DND-41 (cell line): ENCODE measurements at regions not wholly inside any gene's neighbourhood (a gene's known extent, or its start where the extent isn't known, plus 50 kb on each side); places are given as distances from the start of the nearest gene placed in this dataset.
"Not testable (repeated sequence)": the region's sequence is repeated elsewhere in the genome, so short reads cannot be mapped to it uniquely, and the experiment has no call there.

Experiments
- ATAC-seq: fragments of 200-7000 bp; cut with Tn5 transposase; 3 replicates; pipeline ENCODE4 v1.9.1; 2021; ENCODE audit warnings: low read depth; ENCODE audit not compliant: insufficient read depth
- DNase-seq: peaks from one replicate; pipeline ENCODE4 v3.0.0-alpha.2; 2020
- H2AFZ ChIP-seq: 2 replicates; pipeline ENCODE4 v1.6.0; 2012; ENCODE audit warnings: low read depth, low read length
- H3K27ac ChIP-seq: 2 replicates; pipeline ENCODE4 v1.5.1; 2012; ENCODE audit warnings: low read length, inconsistent platforms
- H3K27me3 ChIP-seq: fragments of 200-600 bp; sonication (generic); 2 replicates; pipeline ENCODE4 v1.6.0; 2012; ENCODE audit warnings: low read length, mild to moderate bottlenecking, inconsistent platforms; ENCODE audit not compliant: insufficient read depth, poor library complexity
- H3K36me3 ChIP-seq: 2 replicates; pipeline ENCODE4 v1.5.1; 2012; ENCODE audit warnings: low read length, inconsistent platforms; ENCODE audit not compliant: insufficient read depth
- H3K4me1 ChIP-seq: 2 replicates; pipeline ENCODE4 v1.5.1; 2012; ENCODE audit warnings: mild to moderate bottlenecking, low read length; ENCODE audit not compliant: insufficient read depth
- H3K4me2 ChIP-seq: 2 replicates; pipeline ENCODE4 v1.6.0; 2012; ENCODE audit warnings: mild to moderate bottlenecking, moderate library complexity, low read length, inconsistent platforms; ENCODE audit not compliant: insufficient read depth
- H3K4me3 ChIP-seq, 2 experiments: fragments of 200-600 bp in 1 of 2; shearing (Covaris generic) in 1 of 2; 2 replicates each; pipeline ENCODE4 v1.5.1; 2012 to 2016; ENCODE audit warnings: inconsistent platforms in 2 of 2, low read length in 2 of 2, mild to moderate bottlenecking in 2 of 2, low read depth in 1 of 2, moderate library complexity in 1 of 2
- H3K79me2 ChIP-seq: 2 replicates; pipeline ENCODE4 v1.6.0; 2012; ENCODE audit warnings: low read length, inconsistent platforms; ENCODE audit not compliant: insufficient read depth
- H3K9ac ChIP-seq: 2 replicates; pipeline ENCODE4 v1.6.0; 2012; ENCODE audit warnings: low read depth, mild to moderate bottlenecking, inconsistent platforms, low read length, moderate library complexity
- H3K9me3 ChIP-seq: 2 replicates; pipeline ENCODE4 v1.5.1; 2012; ENCODE audit warnings: low read length, moderate library complexity, mild to moderate bottlenecking, inconsistent platforms; ENCODE audit not compliant: insufficient read depth, severe bottlenecking
- H4K20me1 ChIP-seq: 2 replicates; pipeline ENCODE4 v1.6.0; 2012; ENCODE audit warnings: low read length; ENCODE audit not compliant: insufficient read depth
- CTCF ChIP-seq: IDR thresholded peaks from 2 replicates; pipeline ENCODE4 v1.5.1; 2012; ENCODE audit warnings: borderline replicate concordance, low read length, moderate library complexity, mild to moderate bottlenecking; ENCODE audit not compliant: poor library complexity, severe bottlenecking; ENCODE audit errors: extremely low read depth
- EZH2 ChIP-seq: IDR thresholded peaks from 3 replicates; pipeline ENCODE4 v1.6.1; 2012; ENCODE audit warnings: borderline replicate concordance, low read depth, mild to moderate bottlenecking, moderate library complexity, low read length, inconsistent platforms; ENCODE audit not compliant: severe bottlenecking

DNA sequence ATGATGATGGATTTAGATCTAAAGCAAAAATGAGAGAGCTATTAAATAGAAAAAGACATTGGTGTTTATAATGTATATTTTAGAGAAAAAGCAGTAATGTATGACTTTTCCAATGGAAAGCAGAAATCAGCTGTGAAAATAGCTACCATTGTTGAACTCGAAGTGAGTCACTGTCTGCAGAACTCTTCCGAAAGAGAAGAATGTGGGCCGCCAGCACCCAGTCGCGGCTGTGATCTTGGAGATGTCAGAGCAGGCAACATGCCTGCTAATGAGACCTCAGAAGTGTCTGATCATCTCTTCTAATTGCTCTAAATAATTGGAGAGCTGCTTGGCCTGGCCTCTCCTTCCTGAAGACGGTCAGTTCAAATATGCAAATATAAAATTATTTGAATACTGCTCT is 333.6 kb upstream of the RUNX1 start:
- DNase-seq (no peak), ATAC-seq (no peak)
- H3K4me2 ChIP-seq, result no peak overlapping the region
- no peaks in the 10 kb centered on the region for H4K20me1 ChIP-seq
- no peak overlapping the region for H3K27ac ChIP-seq
- TF ChIP-seq CTCF, result no peak
- TF ChIP-seq EZH2, result no peak
- no peak overlapping the region for H3K9ac ChIP-seq
- no peak overlapping the region for H3K4me3 ChIP-seq
- no peaks in the 10 kb centered on the region for H3K79me2 ChIP-seq
- H3K36me3 ChIP-seq, result no peaks in the 10 kb centered on the region
- H3K27me3 ChIP-seq, result no peaks in the 10 kb centered on the region
- H3K4me1 ChIP-seq, result no peaks in the 10 kb centered on the region
- H2AFZ ChIP-seq, result no peak overlapping the region
- no peaks in the 10 kb centered on the region for H3K9me3 ChIP-seq

DNA sequence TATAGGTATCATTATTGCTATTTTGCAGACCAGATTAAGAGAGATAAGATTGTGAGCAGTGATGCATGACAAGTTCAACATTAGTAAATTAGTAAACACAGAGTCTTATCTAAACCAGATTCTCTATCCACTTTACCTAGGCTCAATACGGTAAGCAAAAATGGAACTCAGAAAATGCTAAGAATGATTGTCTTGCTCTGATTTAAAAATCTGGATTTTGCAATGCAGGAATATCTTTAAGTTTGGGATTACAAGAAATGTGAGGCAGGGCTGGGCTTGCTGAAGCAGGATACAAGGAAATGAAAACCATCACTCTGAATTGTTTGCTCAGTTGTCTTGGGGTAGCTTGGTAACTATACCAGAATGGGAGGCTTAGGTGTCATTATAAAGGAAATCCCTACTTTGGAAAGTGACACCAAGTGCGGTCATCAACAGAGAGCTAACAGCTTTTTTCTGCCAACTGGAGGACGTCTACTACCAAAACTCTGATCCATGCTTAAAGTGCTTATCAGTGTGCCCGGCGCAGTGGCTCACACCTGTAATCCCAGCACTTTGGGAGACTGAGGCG is 332.7 kb upstream of the RUNX1 start:
- H3K4me3 ChIP-seq, result no peak overlapping the region
- H3K4me1 ChIP-seq, result peaks cover 6% of the 10 kb centered on the region
- DNase-seq (no peak), ATAC-seq (no peak)
- H4K20me1 ChIP-seq, result no peaks in the 10 kb centered on the region
- no peaks in the 10 kb centered on the region for H3K9me3 ChIP-seq
- H2AFZ ChIP-seq, result no peak overlapping the region; the same call in 1 of the 2 replicates
- TF ChIP-seq EZH2 (no peak), CTCF (no peak)
- no peaks in the 10 kb centered on the region for H3K79me2 ChIP-seq
- H3K27ac ChIP-seq, result no peak overlapping the region
- no peak overlapping the region for H3K9ac ChIP-seq
- no peaks in the 10 kb centered on the region for H3K27me3 ChIP-seq
- H3K4me2 ChIP-seq, result no peak overlapping the region
- no peaks in the 10 kb centered on the region for H3K36me3 ChIP-seq

DNA sequence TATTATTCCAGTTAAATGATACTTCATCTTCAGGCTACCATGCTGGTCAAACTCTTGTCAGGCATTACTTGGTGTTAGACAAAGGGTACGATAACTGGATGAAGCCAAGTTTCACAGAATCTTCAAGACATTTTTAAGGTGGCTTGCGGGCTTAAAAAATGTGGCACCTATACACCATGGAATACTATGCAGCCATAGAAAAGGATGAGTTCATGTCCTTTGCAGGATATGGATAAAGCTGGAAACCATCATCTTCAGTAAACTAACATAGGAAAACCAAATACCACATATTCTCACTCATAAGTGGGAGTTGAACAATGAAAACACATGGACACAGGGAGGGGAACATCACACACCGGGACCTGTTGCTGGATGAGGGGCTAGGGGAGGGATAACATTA is 331.2 kb upstream of the RUNX1 start:
- H2AFZ ChIP-seq, H3K27me3 ChIP-seq, H3K9me3 ChIP-seq, H3K9ac ChIP-seq, H4K20me1 ChIP-seq, H3K79me2 ChIP-seq, DNase-seq, ATAC-seq, H3K4me3 ChIP-seq, H3K27ac ChIP-seq, H3K4me2 ChIP-seq, H3K36me3 ChIP-seq: not testable (repeated sequence)
- H3K4me1 ChIP-seq, result peaks cover 13% of the 10 kb centered on the region

GRCh38 chr21:35378881-35379280 is 329.8 kb upstream of the RUNX1 start:
- Histone ChIP-seq H3K27me3 (no peaks in the 10 kb centered on the region), H3K9ac (no peak overlapping the region), H3K4me1 (peaks cover 13% of the 10 kb centered on the region), H3K9me3 (no peaks in the 10 kb centered on the region), H3K36me3 (no peaks in the 10 kb centered on the region), H3K79me2 (no peaks in the 10 kb centered on the region), H3K4me2 (no peak overlapping the region), H4K20me1 (no peaks in the 10 kb centered on the region), H3K27ac (no peak overlapping the region), H3K4me3 (no peak overlapping the region), H2AFZ (no peak overlapping the region)
- DNase-seq (no peak), ATAC-seq (no peak)
- no peak for TF ChIP-seq CTCF
- no peak for TF ChIP-seq EZH2
